HG03342 (cell line): ENCODE measurements at regions not wholly inside any gene's neighbourhood (a gene's known extent, or its start where the extent isn't known, plus 50 kb on each side); places are given as distances from the start of the nearest gene placed in this dataset.

Experiments
- ATAC-seq: cut with Tn5 transposase; IDR thresholded peaks from one replicate; pipeline ENCODE4 v1.9.1; 2021; ENCODE audit warnings: mild to moderate bottlenecking, moderate library complexity; ENCODE audit not compliant: unreplicated experiment

- no peak for ATAC-seq
Observed at GRCh38 chr2:60400462-60401246, 152.8 kb downstream of the BCL11A start.

- no peak for ATAC-seq
Observed at GRCh38 chr2:60394463-60394862, 159.0 kb downstream of the BCL11A start.

- no peak for ATAC-seq
Observed at GRCh38 chr2:60391649-60392375, 161.6 kb downstream of the BCL11A start.

GRCh38 chr2:60391230-60391629, 162.2 kb downstream of the BCL11A start:
- no peak for ATAC-seq

GRCh38 chr2:60386436-60386835, 167.0 kb downstream of the BCL11A start:
- ATAC-seq: no peak

- no peak for ATAC-seq
Observed at GRCh38 chr2:60385648-60386047, 167.8 kb downstream of the BCL11A start.

GRCh38 chr2:60383401-60384143, 169.9 kb downstream of the BCL11A start:
- no peak for ATAC-seq

GRCh38 chr2:60380411-60380810, 173.0 kb downstream of the BCL11A start:
- ATAC-seq: no peak

GRCh38 chr2:60379684-60380083, 173.8 kb downstream of the BCL11A start:
- no peak for ATAC-seq

GRCh38 chr2:60379216-60379615, 174.2 kb downstream of the BCL11A start:
- no peak for ATAC-seq

GRCh38 chr2:60377825-60378224, 175.6 kb downstream of the BCL11A start:
- no peak for ATAC-seq

GRCh38 chr2:60376252-60376651, 177.2 kb downstream of the BCL11A start:
- no peak for ATAC-seq

GRCh38 chr2:60371681-60372080, 181.8 kb downstream of the BCL11A start:
- ATAC-seq: no peak

- ATAC-seq: no peak
Observed at GRCh38 chr2:60371219-60371618, 182.2 kb downstream of the BCL11A start.

- no peak for ATAC-seq
Observed at GRCh38 chr2:60370814-60371213, 182.6 kb downstream of the BCL11A start.

GRCh38 chr2:60368456-60368855, 185.0 kb downstream of the BCL11A start:
- no peak for ATAC-seq

- no peak for ATAC-seq
Observed at GRCh38 chr2:60366135-60366712, 187.2 kb downstream of the BCL11A start.

GRCh38 chr2:60365556-60365955, 187.9 kb downstream of the BCL11A start:
- ATAC-seq: no peak

GRCh38 chr2:60364491-60364890, 189.0 kb downstream of the BCL11A start:
- ATAC-seq: no peak

GRCh38 chr2:60361498-60361897, 192.0 kb downstream of the BCL11A start:
- ATAC-seq: no peak

- ATAC-seq: no peak
Observed at GRCh38 chr2:60359569-60359968, 193.9 kb downstream of the BCL11A start.
